Adrenal gland (tissue), 9 donors: ENCODE measurements at regions not wholly inside any gene's neighbourhood (a gene's known extent, or its start where the extent isn't known, plus 50 kb on each side); places are given as distances from the start of the nearest gene placed in this dataset.

ENCODE experiments used
- DNase-seq, 7 donors: peaks; one replicate each; pipeline ENCODE4 v3.0.0-alpha.2; 2019 to 2020
- H3K27ac ChIP-seq, 5 donors: fragments of 200-600 bp; sonication (generic) in 4 of 5; 1 replicate in 3 of 5; 2 replicates in 2 of 5; pipeline versions ENCODE4 v1.5.1 to v1.8.0; 2016 to 2020; ENCODE audit warnings: mild to moderate bottlenecking in 1 of 5
- H3K27me3 ChIP-seq: fragments of 200-600 bp; 2 replicates; pipeline ENCODE4 v1.8.0; 2021
- H3K36me3 ChIP-seq, 2 donors: fragments of 200-600 bp; replicated peaks in 1 of 2; 1 replicate in 1 of 2; 2 replicates in 1 of 2; pipeline versions ENCODE4 v1.5.1 to v1.8.0; 2018 to 2022
- H3K4me1 ChIP-seq, 2 donors: fragments of 200-600 bp; replicated peaks in 1 of 2; 1 replicate in 1 of 2; 2 replicates in 1 of 2; pipeline versions ENCODE4 v1.5.1 to v1.8.0; 2018 to 2021
- H3K4me3 ChIP-seq, 4 donors: fragments of 200-600 bp; sonication (generic) in 3 of 4; one replicate each; pipeline ENCODE4 v1.5.1; 2016 to 2018
- H3K9me3 ChIP-seq, 3 donors: fragments of 200-600 bp; sonication (generic) in 1 of 3; replicated peaks in 1 of 3; 1 replicate in 2 of 3; 2 replicates in 1 of 3; pipeline versions ENCODE4 v1.5.1 to v1.8.0; 2016 to 2021
- CTCF ChIP-seq, 6 experiments: fragments of 450-650 bp in 4 of 6; fragments of 200-600 bp in 2 of 6; sonication (generic) in 1 of 6; IDR thresholded peaks; 1 replicate in 5 of 6; 2 replicates in 1 of 6; pipeline versions ENCODE4 v1.5.1 to v1.8.0; 2016 to 2021; ENCODE audit warnings: antibody characterized with exemption in 6 of 6, mild to moderate bottlenecking in 2 of 6, moderate library complexity in 1 of 6
- POLR2A ChIP-seq, 2 donors: fragments of 450-650 bp; IDR thresholded peaks; one replicate each; pipeline ENCODE4 v1.6.1; 2017; ENCODE audit warnings: antibody characterized with exemption in 2 of 2, mild to moderate bottlenecking in 2 of 2, moderate library complexity in 1 of 2
- WGBS, 4 donors: extraction: QIAGEN DNeasy Blood & Tissue Kit in 2 of 4; methylation state at CpG; one replicate each; pipeline versions ENCODE4 v1.1.5 to v1.1.7; 2013 to 2017; 5-methylcytosine and 5-hydroxymethylcytosine counted together
- intact Hi-C, 2 donors: fragments of 100-400 bp; cut with DNase I; formaldehyde crosslinking; loops; one replicate each; pipeline versions ENCODE4 v1.14.1 to v1.15.0; 2022 to 2023
- small RNA-seq, 2 donors: library from RNA; depleted of rRNA; stranded (forward); fragments of <200 nt; gene quantifications; one replicate each; pipeline ENCODE3, GENCODE V24; 2016
- donor health status: healthy with polysubstance abuse.
- donor health status: Bipolar disorder and iron deficiency.
- donor health status: DM: yes; HTN: yes; CAD: no.
- donor health status: DM: no; HTN: no; CAD: no.
- donor health status: DM: no; HTN: no; CAD: no.

- Histone ChIP-seq H3K36me3 (no peaks in the 10 kb centered on the region), H3K27ac (no peak overlapping the region), H3K9me3 (no peaks in the 10 kb centered on the region), H3K27me3 (no peaks in the 10 kb centered on the region), H3K4me1 (no peaks in the 10 kb centered on the region), H3K4me3 (no peak overlapping the region)
- no peak for DNase-seq
- intact Hi-C loops, result no loop called here
- no peak for TF ChIP-seq CTCF (IDR thresholded peaks at IDR 0.05)
- TF ChIP-seq POLR2A (IDR thresholded peaks at IDR 0.05), result no peak
- WGBS, 4 donors, result 72 to 83% (median 78%) methylated on average over 3 of the region's 3 CpGs
Observed at GRCh38 chrX:3407121-3407520, 60.7 kb upstream of the MXRA5 start.

- intact Hi-C loops, result no loop called here
Observed at GRCh38 chrX:3403748-3404147, 57.3 kb upstream of the MXRA5 start.

More at GRCh38 chrX:3403748-3404147, 57.3 kb upstream of the MXRA5 start:
- Histone ChIP-seq H3K27me3 (no peaks in the 10 kb centered on the region), H3K4me1 (no peaks in the 10 kb centered on the region), H3K27ac (no peak overlapping the region), H3K4me3 (no peak overlapping the region), H3K36me3 (no peaks in the 10 kb centered on the region), H3K9me3 (no peaks in the 10 kb centered on the region)
- 78 to 100% (median 93%) methylated on average over 1 of the region's 1 CpG for WGBS, 4 donors
- DNase-seq, result no peak
- no peak for TF ChIP-seq CTCF (IDR thresholded peaks at IDR 0.05)

Small RNAs in the stretch of these regions (small RNA-seq; reads per million reads assigned to genes)
- gene SNORA48B, result 0 reads per million in 2 donors
